T-helper 2 cell (primary cell): ENCODE measurements at regions not wholly inside any gene's neighbourhood (a gene's known extent, or its start where the extent isn't known, plus 50 kb on each side); places are given as distances from the start of the nearest gene placed in this dataset.

ENCODE experiments used
- DNase-seq, 5 experiments: peaks; one replicate each; pipeline versions ENCODE4 v3.0.0 to v3.0.0-alpha.2; 2012 to 2022

- peak in 1 of 5 experiments; percentile 10 for DNase-seq
Observed at GRCh38 chr22:48576333-48577013, 1251.2 kb downstream of the BRD1 start.

GRCh38 chr22:48575618-48576332 lies 1251.9 kb downstream of the BRD1 start:
- no peak for DNase-seq

DNA sequence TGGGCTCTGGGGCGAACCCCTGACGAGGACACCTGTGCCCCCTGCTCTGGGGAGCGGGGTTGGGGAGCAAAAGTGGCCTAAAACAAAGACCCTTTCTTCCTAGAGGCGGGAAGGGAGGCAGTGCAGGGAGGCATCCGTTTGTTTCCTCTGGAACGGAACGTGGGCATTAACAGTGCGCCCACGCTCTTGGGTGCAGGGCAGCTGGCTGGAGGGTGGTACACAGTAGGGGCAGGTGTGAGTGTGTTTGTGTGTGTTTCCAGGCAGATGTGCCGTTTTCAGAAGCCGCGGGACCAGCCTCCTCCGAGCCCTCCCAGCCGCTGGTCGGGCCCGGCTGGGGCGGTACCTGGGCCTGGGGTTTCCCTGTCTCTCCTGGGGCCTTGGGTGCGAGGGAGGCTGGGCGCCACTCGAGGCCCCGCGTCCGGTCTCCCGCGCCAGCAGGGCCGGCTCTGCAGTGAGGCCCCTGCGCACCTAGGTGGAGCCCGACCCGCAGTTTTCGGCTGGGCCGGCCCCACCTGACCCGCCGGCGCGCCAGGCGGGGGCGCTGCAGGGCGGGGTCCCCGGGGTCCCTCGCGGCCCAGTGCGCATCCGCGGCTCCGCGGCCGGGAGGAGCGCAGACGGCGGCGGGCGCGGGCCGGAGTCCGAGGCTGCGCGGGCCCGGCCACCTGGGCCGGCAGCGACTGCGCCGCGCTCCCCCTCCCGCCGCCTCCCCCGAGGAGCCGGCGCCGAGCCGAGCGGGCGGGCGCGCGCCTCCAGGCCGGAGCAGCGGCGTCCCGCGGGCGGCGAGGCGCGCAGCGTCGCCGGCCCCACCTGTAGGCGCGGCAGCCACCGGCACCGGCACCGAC lies 1252.7 kb downstream of the BRD1 start:
- DNase-seq: peak in 1 of 5 experiments; percentile 18

- DNase-seq: no peak
Observed at GRCh38 chr22:48573766-48574165, 1253.9 kb downstream of the BRD1 start.

DNA sequence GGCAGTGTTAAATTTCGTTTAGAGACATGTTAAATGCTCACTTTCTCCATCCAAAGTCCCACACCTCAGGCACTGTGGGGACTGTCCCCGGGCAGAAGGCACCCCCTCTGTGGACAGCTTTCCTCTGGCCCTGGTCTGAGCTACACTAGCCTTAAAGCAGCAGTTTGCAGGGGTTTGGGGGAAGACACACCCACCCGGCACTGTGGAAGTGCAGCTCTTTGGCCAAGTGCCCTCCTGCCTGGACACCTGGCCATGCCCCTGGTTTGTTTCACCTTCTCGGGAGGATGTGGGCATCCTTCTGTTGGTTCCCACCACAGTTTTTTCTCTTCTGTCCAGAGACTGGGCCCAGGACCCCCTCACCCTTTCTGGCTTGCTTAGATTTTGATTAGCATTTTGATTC lies 1254.7 kb downstream of the BRD1 start:
- no peak for DNase-seq

GRCh38 chr22:48570912-48571311 lies 1256.8 kb downstream of the BRD1 start:
- no peak for DNase-seq

DNA sequence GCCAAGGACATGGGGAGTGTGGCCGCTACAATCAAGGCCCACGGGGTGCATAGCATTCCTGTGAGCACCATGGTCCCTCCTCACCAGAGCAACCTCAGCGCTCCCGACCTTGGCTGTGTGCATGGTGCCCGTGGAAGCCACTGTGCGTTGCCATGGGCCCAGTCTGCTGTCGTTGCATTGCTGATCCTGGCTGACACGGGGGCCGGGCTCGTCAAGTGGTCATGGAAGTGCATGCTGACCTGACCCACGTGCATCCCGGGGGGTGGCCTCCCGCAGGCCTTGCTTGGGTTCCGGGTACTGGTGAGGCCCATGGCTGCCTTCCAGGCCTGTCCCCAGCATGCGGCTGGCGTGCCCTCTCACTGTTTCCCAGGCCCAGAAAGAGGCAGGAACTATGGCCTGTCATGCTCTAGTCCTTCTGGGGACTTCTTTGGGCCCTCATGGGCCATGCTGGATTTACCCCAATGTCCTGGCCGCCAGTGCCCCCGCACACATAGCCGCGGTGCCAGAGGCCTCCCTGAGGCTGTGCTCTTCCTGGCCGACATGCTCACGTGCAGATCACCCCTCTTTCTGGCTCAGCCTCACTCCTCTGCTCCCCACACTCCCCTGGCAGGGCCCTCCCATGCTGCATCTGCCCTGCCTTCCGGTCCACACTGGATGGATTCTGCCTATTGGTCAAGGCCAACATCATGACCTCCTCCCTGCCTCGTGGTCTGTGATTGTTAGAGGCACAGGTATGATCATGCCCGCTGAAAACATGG lies 1258.0 kb downstream of the BRD1 start:
- DNase-seq: no peak

DNA sequence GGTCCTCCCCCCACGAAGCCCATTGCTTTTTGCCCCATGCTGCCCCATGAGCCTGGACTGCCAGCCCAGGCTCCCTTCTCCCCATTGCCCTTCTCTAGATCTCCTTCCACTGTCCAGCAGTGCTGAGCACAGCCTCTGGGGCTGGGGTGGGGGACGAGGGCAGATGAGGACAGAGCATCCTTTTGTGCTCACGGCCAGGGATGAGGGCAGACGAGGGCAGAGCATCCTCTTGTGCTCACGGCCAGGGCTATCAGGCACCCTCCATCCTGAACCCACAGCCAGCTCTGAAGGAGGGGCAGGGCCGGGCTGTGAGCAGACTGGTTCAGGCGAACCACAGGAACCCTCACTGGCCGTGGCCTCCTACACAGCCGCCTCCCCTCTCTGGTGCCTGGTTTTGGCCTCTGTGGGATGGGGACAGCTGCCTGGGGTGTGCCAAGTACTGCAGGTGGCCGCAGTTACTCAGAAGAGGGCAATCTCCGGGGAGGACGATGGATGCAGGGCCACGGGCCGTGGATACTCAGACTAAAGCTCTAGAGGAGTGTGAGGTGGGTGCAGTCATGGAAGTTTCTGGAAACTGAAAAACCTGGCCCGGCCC lies 1258.8 kb downstream of the BRD1 start:
- no peak for DNase-seq

- DNase-seq: no peak
Observed at GRCh38 chr22:48567213-48567975, 1260.3 kb downstream of the BRD1 start.

DNA sequence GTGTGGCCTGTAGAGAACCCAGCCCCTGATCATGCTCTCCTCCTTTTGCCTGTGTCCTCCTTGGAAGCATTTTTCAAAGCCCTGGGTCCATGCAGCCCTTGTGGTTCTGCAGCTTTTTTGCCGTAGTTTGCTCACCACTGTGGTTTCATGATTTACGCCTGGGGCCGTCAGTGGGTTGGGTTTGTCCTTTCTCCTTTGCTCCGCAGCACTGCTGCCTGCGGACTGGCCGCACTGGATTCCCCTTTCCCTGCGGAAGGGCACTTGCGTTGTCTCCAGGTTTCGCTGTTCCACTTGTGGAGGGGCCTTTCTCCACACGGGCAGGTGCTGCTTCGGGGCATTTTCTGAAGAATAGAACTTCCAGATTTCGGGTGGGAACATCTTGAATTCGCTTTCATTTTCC lies 1260.9 kb downstream of the BRD1 start:
- DNase-seq: no peak

DNA sequence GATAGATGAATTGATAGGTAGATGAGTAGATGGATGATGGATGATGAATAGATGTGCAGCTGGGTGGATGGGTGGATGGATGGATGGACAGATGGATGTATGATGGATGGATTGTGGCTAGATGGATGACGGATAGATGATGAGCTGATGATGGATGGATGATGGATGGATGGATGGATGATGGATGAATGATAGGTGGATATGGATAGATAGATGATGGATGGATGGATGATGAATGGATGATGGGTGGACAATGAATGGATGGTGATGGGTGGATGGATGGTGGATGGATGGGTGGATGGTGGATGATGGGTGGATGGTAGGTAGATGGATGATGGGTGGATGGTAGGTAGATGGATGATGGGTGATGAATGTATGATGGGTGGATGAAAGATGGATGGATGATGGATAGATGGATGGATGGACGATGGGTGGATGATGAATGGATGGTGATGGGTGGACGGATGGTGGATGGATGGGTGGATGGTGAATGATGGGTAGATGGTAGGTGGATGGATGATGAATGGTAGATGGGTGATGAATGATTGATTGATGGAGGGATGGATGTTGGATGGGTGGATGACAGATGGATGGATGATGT lies 1261.7 kb downstream of the BRD1 start:
- no peak for DNase-seq

- no peak for DNase-seq
Observed at GRCh38 chr22:48564995-48565394, 1262.7 kb downstream of the BRD1 start.

DNA sequence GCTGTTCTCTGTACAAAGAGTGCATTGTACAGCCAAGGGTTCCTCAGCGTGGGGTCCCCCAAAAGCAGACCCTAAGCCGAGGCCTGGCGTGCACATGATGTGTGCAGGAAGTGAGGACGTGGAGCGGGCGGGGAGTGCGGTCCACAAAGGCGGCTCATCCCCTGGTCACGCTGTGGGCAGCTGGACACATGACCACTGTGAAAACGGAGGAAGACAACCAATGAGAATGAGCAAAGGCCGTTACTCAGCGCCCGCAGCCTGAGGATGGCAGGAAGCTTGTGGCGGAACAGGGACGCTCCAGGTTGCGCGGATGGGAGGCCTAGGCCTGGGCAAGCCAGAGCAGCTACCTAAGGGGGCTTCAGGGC lies 1263.7 kb downstream of the BRD1 start:
- no peak for DNase-seq

- no peak for DNase-seq
Observed at GRCh38 chr22:48563118-48563965, 1264.3 kb downstream of the BRD1 start.

GRCh38 chr22:48561676-48562075 lies 1266.0 kb downstream of the BRD1 start:
- DNase-seq: no peak

GRCh38 chr22:48560836-48561235 lies 1266.8 kb downstream of the BRD1 start:
- no peak for DNase-seq

DNA sequence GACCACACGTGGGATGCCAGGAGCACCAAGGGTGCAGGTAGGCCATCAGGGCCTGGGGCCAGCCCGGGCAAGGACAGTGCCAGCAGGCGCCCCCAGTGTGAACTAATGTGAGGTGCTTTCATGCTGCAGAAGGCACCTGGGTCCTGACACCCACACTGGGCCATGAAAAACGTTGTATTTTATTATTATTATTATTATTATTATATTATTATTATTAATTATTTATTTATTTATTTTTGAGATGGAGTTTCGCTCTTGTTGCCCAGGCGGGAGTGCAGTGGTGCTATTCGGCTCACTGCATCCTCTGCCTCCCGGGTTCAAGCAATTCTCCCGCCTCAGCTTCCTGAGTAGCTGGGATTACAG lies 1267.3 kb downstream of the BRD1 start:
- DNase-seq: no peak

GRCh38 chr22:48559647-48560388 lies 1267.9 kb downstream of the BRD1 start:
- no peak for DNase-seq

DNA sequence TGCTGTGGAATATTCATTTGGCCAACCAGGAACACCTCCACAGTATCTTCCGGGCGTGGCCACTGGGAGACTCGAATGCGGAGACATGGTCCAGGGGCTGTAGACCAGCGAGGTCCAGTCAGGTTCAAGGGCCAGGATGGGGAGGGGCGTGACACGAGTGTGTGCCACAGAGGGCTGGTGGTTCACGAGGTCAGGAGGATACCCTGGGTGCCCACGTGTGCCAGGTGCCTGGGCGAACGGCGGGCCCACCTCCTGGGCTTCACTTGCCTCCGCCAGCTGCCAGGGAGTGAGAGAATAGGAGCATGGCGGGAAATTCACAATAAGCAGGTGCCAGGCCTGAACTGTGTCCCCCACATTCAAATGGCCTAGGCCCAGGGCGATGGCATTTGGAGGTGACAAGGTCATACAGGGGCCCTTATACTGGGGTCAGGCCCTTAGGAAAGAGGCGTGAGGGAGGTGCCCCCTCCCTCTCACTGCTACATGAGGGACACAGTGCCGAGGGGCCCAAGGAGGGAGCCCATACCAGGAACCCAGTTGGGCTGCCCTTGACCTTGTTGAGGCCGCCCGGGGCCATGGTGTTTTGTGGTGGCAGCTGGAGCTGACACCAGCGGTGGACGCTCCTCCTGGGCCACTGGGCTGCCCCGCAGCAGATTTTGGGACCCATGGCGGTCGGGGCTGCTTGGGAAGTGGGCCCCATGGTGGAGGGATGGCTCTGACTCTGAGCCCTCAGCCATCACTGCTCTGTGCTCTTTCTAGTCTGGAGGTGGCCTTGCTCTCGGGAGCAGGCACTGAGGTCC lies 1268.9 kb downstream of the BRD1 start:
- DNase-seq: no peak
